ENCODE measurements at regions not wholly inside any gene's neighbourhood (a gene's known extent, or its start where the extent isn't known, plus 50 kb on each side); places are given as distances from the start of the nearest gene placed in this dataset.

- no peak for TF ChIP-seq CTCF (CRISPR knock-in tag; IDR thresholded peaks at IDR 0.05)
- no peak for TF ChIP-seq RFX5 (IDR thresholded peaks at IDR 0.05; ENCODE audit: low read depth, low read length)
- no peak for TF ChIP-seq ELF4 (CRISPR knock-in tag; IDR thresholded peaks at IDR 0.05; ENCODE audit: borderline replicate concordance)
- TF ChIP-seq JUN (CRISPR knock-in tag; IDR thresholded peaks at IDR 0.05), result no peak
- TF ChIP-seq, protein P1, sequence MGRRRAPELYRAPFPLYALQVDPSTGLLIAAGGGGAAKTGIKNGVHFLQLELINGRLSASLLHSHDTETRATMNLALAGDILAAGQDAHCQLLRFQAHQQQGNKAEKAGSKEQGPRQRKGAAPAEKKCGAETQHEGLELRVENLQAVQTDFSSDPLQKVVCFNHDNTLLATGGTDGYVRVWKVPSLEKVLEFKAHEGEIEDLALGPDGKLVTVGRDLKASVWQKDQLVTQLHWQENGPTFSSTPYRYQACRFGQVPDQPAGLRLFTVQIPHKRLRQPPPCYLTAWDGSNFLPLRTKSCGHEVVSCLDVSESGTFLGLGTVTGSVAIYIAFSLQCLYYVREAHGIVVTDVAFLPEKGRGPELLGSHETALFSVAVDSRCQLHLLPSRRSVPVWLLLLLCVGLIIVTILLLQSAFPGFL (CRISPR knock-in tag; IDR thresholded peaks at IDR 0.05), result no peak
- TF ChIP-seq POLR2G (IDR thresholded peaks at IDR 0.05; ENCODE audit: low read depth, low read length), result no peak
- TF ChIP-seq HNRNPLL (IDR thresholded peaks at IDR 0.05; ENCODE audit: low read depth, low read length, poor library complexity, severe bottlenecking), result no peak
- TF ChIP-seq MXD4 (CRISPR knock-in tag; IDR thresholded peaks at IDR 0.05), result no peak
- no peak for TF ChIP-seq CAMTA2 (CRISPR knock-in tag; IDR thresholded peaks at IDR 0.05; ENCODE audit: borderline replicate concordance)
- TF ChIP-seq TCF7L2 (IDR thresholded peaks at IDR 0.05; ENCODE audit: low read depth, low read length), result no peak
- no peak for TF ChIP-seq POLR2AphosphoS5 (IDR thresholded peaks at IDR 0.05; ENCODE audit: low read depth, low read length)
- TF ChIP-seq MAX (IDR thresholded peaks at IDR 0.05), result no peak
- TF ChIP-seq IRF2 (CRISPR knock-in tag; IDR thresholded peaks at IDR 0.05), result no peak
Measured at GRCh38 chr4:93888768-93889167, 60.2 kb downstream of the ATOH1 start.

Data from HepG2 (cell line).